ENCODE measurements at regions not wholly inside any gene's neighbourhood (a gene's known extent, or its start where the extent isn't known, plus 50 kb on each side); places are given as distances from the start of the nearest gene placed in this dataset.

- no peaks in the 10 kb centered on the region for H3K27me3 ChIP-seq
- no peak overlapping the region for H3K4me3 ChIP-seq
- no peak for ATAC-seq
- H3K9me3 ChIP-seq, result no peaks in the 10 kb centered on the region
- intact Hi-C loops (cut with DNase I), result no loop called here
- H3K4me1 ChIP-seq, result no peaks in the 10 kb centered on the region
- 65 to 68% methylated on average over 7 of the region's 7 CpGs for WGBS, 2 donors
- no peak for DNase-seq
- TF ChIP-seq POLR2A (IDR thresholded peaks at IDR 0.05) (no peak), CTCF (IDR thresholded peaks at IDR 0.05) (no peak)
- H3K27ac ChIP-seq, result no peak overlapping the region
- H3K36me3 ChIP-seq (replicated peaks in 1 of 2; ENCODE audit: insufficient read depth in 1 of 2, low read depth in 2 of 2), result no peaks in the 10 kb centered on the region
These were observed 251.1 kb upstream of the ARID1B start for GRCh38 chr6:156526081-156526480.

GRCh38 chr6:156525541-156525940 is 251.6 kb upstream of the ARID1B start:
- WGBS, 2 donors, result 71 to 81% methylated on average over 6 of the region's 6 CpGs
- intact Hi-C loops (cut with DNase I), result no loop called here
- ATAC-seq, result no peak

GRCh38 chr6:156519940-156520339 is 257.2 kb upstream of the ARID1B start:
- Histone ChIP-seq H3K9me3 (no peaks in the 10 kb centered on the region), H3K4me3 (no peak overlapping the region), H3K27ac (no peak overlapping the region), H3K36me3 (replicated peaks in 1 of 2; ENCODE audit: insufficient read depth in 1 of 2, low read depth in 2 of 2) (no peaks in the 10 kb centered on the region), H3K4me1 (no peaks in the 10 kb centered on the region), H3K27me3 (no peaks in the 10 kb centered on the region)
- ATAC-seq (no peak), DNase-seq (no peak)
- WGBS, 2 donors, result 71 to 94% methylated on average over 2 of the region's 2 CpGs
- TF ChIP-seq POLR2A (IDR thresholded peaks at IDR 0.05) (no peak), CTCF (IDR thresholded peaks at IDR 0.05) (no peak)
- intact Hi-C loops (cut with DNase I), result no loop called here

More at GRCh38 chr6:156525541-156525940, 251.6 kb upstream of the ARID1B start:
- Histone ChIP-seq H3K9me3 (no peaks in the 10 kb centered on the region), H3K4me1 (no peaks in the 10 kb centered on the region), H3K4me3 (no peak overlapping the region), H3K27me3 (no peaks in the 10 kb centered on the region), H3K36me3 (replicated peaks in 1 of 2; ENCODE audit: insufficient read depth in 1 of 2, low read depth in 2 of 2) (no peaks in the 10 kb centered on the region), H3K27ac (no peak overlapping the region)
- TF ChIP-seq POLR2A (IDR thresholded peaks at IDR 0.05) (no peak), CTCF (IDR thresholded peaks at IDR 0.05) (no peak)
- DNase-seq, result no peak

- no peak overlapping the region for H3K4me3 ChIP-seq
- H3K27me3 ChIP-seq, result no peaks in the 10 kb centered on the region
- no peaks in the 10 kb centered on the region for H3K4me1 ChIP-seq
- TF ChIP-seq POLR2A (IDR thresholded peaks at IDR 0.05) (no peak), CTCF (IDR thresholded peaks at IDR 0.05) (no peak)
- intact Hi-C loops (cut with DNase I), result no loop called here
- DNase-seq (no peak), ATAC-seq (no peak)
- H3K9me3 ChIP-seq, result no peaks in the 10 kb centered on the region
- 74 to 79% methylated on average over 6 of the region's 6 CpGs for WGBS, 2 donors
- H3K36me3 ChIP-seq (replicated peaks in 1 of 2; ENCODE audit: insufficient read depth in 1 of 2, low read depth in 2 of 2), result no peaks in the 10 kb centered on the region
- H3K27ac ChIP-seq, result no peak overlapping the region
These were observed 260.1 kb upstream of the ARID1B start for GRCh38 chr6:156517088-156517487.

- ATAC-seq, result no peak
These were observed 261.9 kb upstream of the ARID1B start for GRCh38 chr6:156515242-156515641.

More at GRCh38 chr6:156515242-156515641, 261.9 kb upstream of the ARID1B start:
- TF ChIP-seq POLR2A (IDR thresholded peaks at IDR 0.05) (no peak), CTCF (IDR thresholded peaks at IDR 0.05) (no peak)
- Histone ChIP-seq H3K4me1 (no peaks in the 10 kb centered on the region), H3K9me3 (no peaks in the 10 kb centered on the region), H3K36me3 (replicated peaks in 1 of 2; ENCODE audit: insufficient read depth in 1 of 2, low read depth in 2 of 2) (no peaks in the 10 kb centered on the region), H3K27me3 (no peaks in the 10 kb centered on the region), H3K27ac (no peak overlapping the region), H3K4me3 (no peak overlapping the region)
- no peak for DNase-seq
- intact Hi-C loops (cut with DNase I), result no loop called here
- WGBS, 2 donors, result 53 to 67% methylated on average over 4 of the region's 4 CpGs

Measured in body of pancreas (tissue), 4 donors.